GM10248 (cell line): ENCODE measurements at regions not wholly inside any gene's neighbourhood (a gene's known extent, or its start where the extent isn't known, plus 50 kb on each side); places are given as distances from the start of the nearest gene placed in this dataset.

Experiments
- CTCF ChIA-PET: fragments of 300-600 bp; sonication (Branson Sonifier 250); formaldehyde crosslinking; extraction: SDS; loops from one replicate; lab custom pipeline; 2021; ENCODE audit warnings: antibody characterized with exemption; lab: Yijun Ruan, JAX
- POLR2A ChIA-PET: fragments of 350-650 bp; sonication (Branson Sonifier 250); formaldehyde crosslinking; extraction: SDS; loops from one replicate; lab custom pipeline; 2020; ENCODE audit warnings: antibody characterized with exemption; lab: Yijun Ruan, JAX
- DNase-seq: peaks from one replicate; pipeline ENCODE4 v3.0.0; 2012; ENCODE audit errors: extremely low spot score
- TF ChIP-seq, protein P1 (sequence below): IDR thresholded peaks from 2 replicates; pipeline ENCODE4 v1.5.1; 2012; ENCODE audit warnings: mild to moderate bottlenecking, low read depth; ENCODE audit errors: extremely low read depth, missing control alignments, control extremely low read depth

DNA sequence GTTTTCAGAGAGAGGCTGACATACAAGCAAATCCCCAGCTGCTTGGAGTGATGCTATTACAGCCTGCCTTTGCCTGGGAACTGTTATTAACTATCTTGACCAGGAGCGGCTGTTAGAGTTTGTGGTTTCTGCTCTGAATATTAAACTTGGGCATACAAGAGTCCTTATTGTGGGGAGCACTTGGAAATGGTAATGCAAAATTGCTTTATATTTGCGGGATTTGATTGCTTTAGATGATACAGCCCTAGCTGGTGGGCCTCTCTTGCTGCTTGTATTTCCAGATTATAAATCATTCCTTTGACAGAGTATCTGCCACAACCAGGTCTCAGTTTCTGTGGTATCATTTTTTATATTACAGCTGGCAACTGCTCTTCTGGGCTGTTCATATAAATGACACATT is 101.9 kb upstream of the FAM204A start:
- POLR2A ChIA-PET = no interaction called here
- no peak for DNase-seq
- CTCF ChIA-PET = interaction anchor here (9.1 kb wide), 1 partner anchor 16 kb away, joined by 47 read pairs; no protein-coding TSS in a partner anchor
- TF ChIP-seq, protein P1, sequence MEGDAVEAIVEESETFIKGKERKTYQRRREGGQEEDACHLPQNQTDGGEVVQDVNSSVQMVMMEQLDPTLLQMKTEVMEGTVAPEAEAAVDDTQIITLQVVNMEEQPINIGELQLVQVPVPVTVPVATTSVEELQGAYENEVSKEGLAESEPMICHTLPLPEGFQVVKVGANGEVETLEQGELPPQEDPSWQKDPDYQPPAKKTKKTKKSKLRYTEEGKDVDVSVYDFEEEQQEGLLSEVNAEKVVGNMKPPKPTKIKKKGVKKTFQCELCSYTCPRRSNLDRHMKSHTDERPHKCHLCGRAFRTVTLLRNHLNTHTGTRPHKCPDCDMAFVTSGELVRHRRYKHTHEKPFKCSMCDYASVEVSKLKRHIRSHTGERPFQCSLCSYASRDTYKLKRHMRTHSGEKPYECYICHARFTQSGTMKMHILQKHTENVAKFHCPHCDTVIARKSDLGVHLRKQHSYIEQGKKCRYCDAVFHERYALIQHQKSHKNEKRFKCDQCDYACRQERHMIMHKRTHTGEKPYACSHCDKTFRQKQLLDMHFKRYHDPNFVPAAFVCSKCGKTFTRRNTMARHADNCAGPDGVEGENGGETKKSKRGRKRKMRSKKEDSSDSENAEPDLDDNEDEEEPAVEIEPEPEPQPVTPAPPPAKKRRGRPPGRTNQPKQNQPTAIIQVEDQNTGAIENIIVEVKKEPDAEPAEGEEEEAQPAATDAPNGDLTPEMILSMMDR = no peak

DNA sequence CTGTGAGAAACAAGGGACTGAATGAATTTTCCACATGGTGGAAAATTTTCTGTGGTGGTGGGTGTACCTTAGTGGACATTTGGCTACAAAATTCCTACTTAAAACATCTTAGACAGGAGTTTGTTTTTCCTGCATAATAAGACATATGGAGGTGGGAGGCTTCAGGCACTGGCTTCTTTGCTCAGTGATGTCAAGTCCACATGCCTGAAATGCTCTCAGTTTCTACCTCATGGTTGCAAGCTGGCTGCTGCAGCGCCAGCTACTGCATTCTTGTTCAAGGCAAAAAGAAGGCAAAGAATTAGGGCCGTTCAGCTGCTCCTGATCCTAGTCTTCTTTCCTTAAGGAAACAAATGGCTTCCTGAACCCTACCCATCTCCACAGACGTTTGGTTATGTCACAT is 99.9 kb upstream of the FAM204A start:
- TF ChIP-seq, protein P1 = no peak
- no peak for DNase-seq
- CTCF ChIA-PET = no interaction called here
- POLR2A ChIA-PET = no interaction called here

DNA sequence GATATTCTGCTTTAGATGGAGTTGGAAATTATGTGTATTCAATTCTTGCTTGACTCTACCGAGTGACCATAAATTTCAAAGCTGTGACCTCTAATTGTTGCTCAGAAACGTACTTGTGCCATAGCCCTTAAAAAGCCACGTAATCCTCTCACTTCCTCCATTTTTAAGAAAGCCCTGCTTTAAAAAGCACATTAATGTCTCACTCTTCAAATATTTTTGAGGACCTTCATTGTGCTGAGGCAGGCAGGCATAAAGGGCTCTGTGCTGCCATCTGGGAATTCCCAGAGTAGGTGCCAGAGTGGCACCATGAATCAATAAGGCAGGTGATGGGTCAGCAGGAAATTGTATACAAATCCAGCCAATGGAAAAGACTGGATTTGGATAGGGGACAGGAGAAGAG is 97.7 kb upstream of the FAM204A start:
- TF ChIP-seq, protein P1 = no peak
- CTCF ChIA-PET = no interaction called here
- POLR2A ChIA-PET = no interaction called here
- DNase-seq = no peak

DNA sequence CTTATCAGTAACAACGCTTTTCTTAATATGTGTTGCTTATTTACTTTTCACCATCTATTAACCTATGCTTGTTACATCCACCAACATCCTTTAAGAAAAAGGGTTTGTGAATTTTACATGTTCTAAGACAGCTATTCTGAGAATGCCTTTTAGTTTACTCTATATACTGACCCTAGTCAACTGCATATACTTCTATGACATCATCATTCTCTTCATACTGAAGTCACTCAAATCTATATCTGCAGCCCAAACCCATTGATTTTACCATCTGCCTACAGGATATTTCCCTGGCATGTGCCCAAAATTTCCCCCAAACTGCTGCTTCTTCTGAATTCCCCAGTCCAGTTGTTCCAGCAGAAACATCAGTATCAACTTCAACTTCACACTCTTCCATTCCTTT is 94.6 kb upstream of the FAM204A start:
- no peak for DNase-seq
- CTCF ChIA-PET = interaction anchor here (1.6 to 1.8 kb wide), 2 partner anchors 20 to 22 kb away, joined by 3 to 7 read pairs; no protein-coding TSS in a partner anchor
- TF ChIP-seq, protein P1 = no peak
- POLR2A ChIA-PET = no interaction called here

DNA sequence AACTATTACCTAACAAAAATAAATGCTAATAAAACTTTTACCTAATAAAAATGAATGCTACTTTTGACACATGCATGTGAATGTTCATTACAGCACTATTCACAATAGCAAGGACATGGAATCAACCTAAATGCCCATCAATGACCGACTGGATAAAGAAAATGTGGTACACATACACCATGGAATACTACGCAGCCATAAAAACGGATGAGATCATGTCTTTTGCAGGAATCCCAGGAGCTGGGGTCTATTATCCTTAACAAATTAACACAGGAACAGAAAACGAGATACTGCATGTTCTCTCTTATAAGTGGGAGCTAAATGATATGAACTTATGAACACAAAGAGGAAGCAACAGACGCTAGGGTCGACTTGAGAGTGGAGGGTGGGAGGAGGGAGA is 88.1 kb upstream of the FAM204A start:
- DNase-seq = no peak
- POLR2A ChIA-PET = no interaction called here
- CTCF ChIA-PET = no interaction called here
- TF ChIP-seq, protein P1 = no peak

DNA sequence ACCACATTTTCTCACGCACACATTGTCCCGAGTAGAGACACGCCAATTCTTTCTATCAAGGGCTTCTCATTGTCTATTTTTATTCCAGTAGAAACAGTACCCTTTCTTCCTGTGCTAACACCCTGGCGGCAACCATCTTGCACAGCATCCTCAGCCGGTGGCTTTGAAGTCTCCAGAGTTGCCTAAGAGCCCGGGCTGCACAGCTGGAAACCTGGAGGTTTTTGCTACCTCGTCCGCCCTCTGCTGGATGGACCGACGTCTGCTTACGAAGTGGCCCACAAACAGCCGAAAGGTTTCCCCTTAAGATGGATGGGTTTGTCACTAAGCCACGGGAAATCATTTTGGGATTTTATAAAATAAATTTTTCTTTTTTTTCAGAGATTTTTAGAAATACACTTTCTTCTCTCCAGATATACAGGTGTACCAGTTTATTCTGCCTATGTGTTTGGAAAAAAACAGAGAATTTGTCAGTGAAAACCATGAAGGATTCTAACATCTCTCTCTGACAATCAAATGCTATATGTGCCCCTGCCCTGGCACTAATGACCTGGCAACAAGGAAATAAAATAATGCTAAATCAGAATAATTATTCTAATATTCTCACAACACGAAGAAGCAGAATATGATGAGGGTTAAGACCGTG is 81.8 kb upstream of the FAM204A start:
- peak; percentile 41 for DNase-seq
- ChIA-PET CTCF (interaction anchor here (0.7 to 2.1 kb wide), 5 partner anchors 9 to 1207 kb away, joined by 3 to 5 read pairs (median 5); no protein-coding TSS in a partner anchor), POLR2A (no interaction called here)
- TF ChIP-seq, protein P1 = peak; percentile 57
